IMR-90 (cell line): ENCODE measurements at regions not wholly inside any gene's neighbourhood (a gene's known extent, or its start where the extent isn't known, plus 50 kb on each side); places are given as distances from the start of the nearest gene placed in this dataset.

ENCODE experiments used
- ATAC-seq: fragments of 200-7000 bp; cut with Tn5 transposase; 2 replicates; pipeline ENCODE4 v1.9.1; 2020; ENCODE audit warnings: low read depth, mild to moderate bottlenecking, moderate library complexity
- BruUV-seq: library from RNA; stranded (reverse); fragments of 400-500 nt; replicated peaks from 2 replicates; lab custom pipeline; 2021; lab: Mats Ljungman, UMichigan
- CTCF ChIA-PET: fragments of 300-600 bp; formaldehyde crosslinking; extraction: SDS; loops from one replicate; lab custom pipeline; 2021; ENCODE audit warnings: antibody characterized with exemption; lab: Yijun Ruan, JAX
- POLR2A ChIA-PET: fragments of 300-600 bp; sonication (Branson Sonifier 250); formaldehyde crosslinking; loops from one replicate; lab custom pipeline; 2022; ENCODE audit warnings: antibody characterized with exemption; ENCODE audit not compliant: unreplicated experiment; lab: Charles Lee
- DNase-seq: peaks from one replicate; pipeline ENCODE4 v3.0.0; 2013
- H2AFZ ChIP-seq: replicated peaks from 2 replicates; pipeline ENCODE3; 2013; ENCODE audit warnings: low read length, mild to moderate bottlenecking; ENCODE audit not compliant: poor library complexity
- H2AK5ac ChIP-seq: 2 replicates; pipeline ENCODE4 v1.6.1; 2013; ENCODE audit warnings: low read depth, low read length, inconsistent platforms
- H2AK9ac ChIP-seq: replicated peaks from 2 replicates; pipeline ENCODE3; 2013; ENCODE audit warnings: mild to moderate bottlenecking, low read depth, low read length, moderate library complexity; ENCODE audit not compliant: poor library complexity
- H2BK120ac ChIP-seq: 2 replicates; pipeline ENCODE4 v1.6.1; 2013; ENCODE audit warnings: low read depth, low read length, inconsistent platforms
- H2BK15ac ChIP-seq: 3 replicates; pipeline ENCODE4 v1.6.1; 2013; ENCODE audit warnings: low read depth, low read length, inconsistent platforms
- H2BK20ac ChIP-seq: 2 replicates; pipeline ENCODE4 v1.6.1; 2013; ENCODE audit warnings: low read depth, mild to moderate bottlenecking, inconsistent platforms, low read length, moderate library complexity
- H2BK5ac ChIP-seq: 2 replicates; pipeline ENCODE4 v1.6.1; 2013; ENCODE audit warnings: mild to moderate bottlenecking, low read depth, low read length, inconsistent platforms; ENCODE audit not compliant: poor library complexity, severe bottlenecking
- H3K14ac ChIP-seq: replicated peaks from 2 replicates; pipeline ENCODE4 v1.6.1; 2013; ENCODE audit warnings: low read depth, low read length, inconsistent platforms
- H3K18ac ChIP-seq: 2 replicates; pipeline ENCODE4 v1.6.1; 2013; ENCODE audit warnings: low read depth, low read length, control low read depth
- H3K23ac ChIP-seq: 2 replicates; pipeline ENCODE4 v1.6.1; 2013; ENCODE audit warnings: low read depth, low read length, inconsistent platforms
- H3K27ac ChIP-seq: 2 replicates; pipeline ENCODE4 v1.5.1; 2013; ENCODE audit warnings: mild to moderate bottlenecking, control low read depth, low read length; ENCODE audit not compliant: insufficient read depth
- H3K27me3 ChIP-seq: 2 replicates; pipeline ENCODE4 v1.6.1; 2013; ENCODE audit warnings: low read length; ENCODE audit not compliant: control insufficient read depth, insufficient read depth
- H3K36me3 ChIP-seq: 2 replicates; pipeline ENCODE4 v1.6.1; 2013; ENCODE audit warnings: low read length, mixed read lengths; ENCODE audit not compliant: control insufficient read depth, insufficient read depth
- H3K4ac ChIP-seq: 2 replicates; pipeline ENCODE4 v1.6.1; 2013; ENCODE audit warnings: low read depth, low read length, inconsistent platforms
- H3K4me1 ChIP-seq: 2 replicates; pipeline ENCODE4 v1.6.1; 2013; ENCODE audit warnings: low read length, mixed read lengths; ENCODE audit not compliant: control insufficient read depth, insufficient read depth
- H3K4me2 ChIP-seq: 2 replicates; pipeline ENCODE4 v1.6.1; 2013; ENCODE audit warnings: low read depth, mild to moderate bottlenecking, control low read depth, low read length, moderate library complexity
- H3K4me3 ChIP-seq: 2 replicates; pipeline ENCODE4 v1.5.1; 2013; ENCODE audit warnings: low read depth, mild to moderate bottlenecking, control low read depth, low read length, moderate library complexity; ENCODE audit not compliant: insufficient read depth
- H3K56ac ChIP-seq: 2 replicates; pipeline ENCODE4 v1.6.1; 2013; ENCODE audit warnings: low read length, inconsistent platforms; ENCODE audit not compliant: insufficient read depth; ENCODE audit errors: extremely low read depth
- H3K79me1 ChIP-seq, 2 experiments: 2 replicates each; pipeline ENCODE4 v1.6.1; 2013; ENCODE audit warnings: low read length in 2 of 2, inconsistent platforms in 1 of 2, low read depth in 1 of 2
- H3K9ac ChIP-seq: 2 replicates; pipeline ENCODE4 v1.6.1; 2013; ENCODE audit warnings: low read depth, low read length, control low read depth
- H3K9me1 ChIP-seq: 2 replicates; pipeline ENCODE4 v1.6.1; 2013; ENCODE audit warnings: low read length, inconsistent platforms; ENCODE audit not compliant: insufficient read depth
- H3K9me3 ChIP-seq: 2 replicates; pipeline ENCODE4 v1.6.1; 2013; ENCODE audit warnings: low read length; ENCODE audit not compliant: control insufficient read depth, insufficient read depth
- H4K20me1 ChIP-seq: 2 replicates; pipeline ENCODE4 v1.6.1; 2013; ENCODE audit warnings: low read length, inconsistent platforms; ENCODE audit not compliant: insufficient read depth
- H4K5ac ChIP-seq: 2 replicates; pipeline ENCODE4 v1.6.1; 2013; ENCODE audit warnings: mild to moderate bottlenecking, low read depth, low read length, control low read depth
- H4K8ac ChIP-seq, 2 experiments: 2 replicates each; pipeline ENCODE4 v1.6.1; 2013; ENCODE audit warnings: low read depth in 2 of 2, low read length in 2 of 2, control low read depth in 1 of 2, inconsistent platforms in 1 of 2
- H4K91ac ChIP-seq: 2 replicates; pipeline ENCODE4 v1.6.1; 2013; ENCODE audit warnings: low read depth, low read length, inconsistent platforms; ENCODE audit not compliant: insufficient read depth
- BHLHE40 ChIP-seq: fragments of 150-350 bp; IDR thresholded peaks from 2 replicates; pipeline ENCODE4 v1.6.1; 2016; ENCODE audit warnings: mild to moderate bottlenecking, low read depth, low read length
- CEBPB ChIP-seq: IDR thresholded peaks from 2 replicates; pipeline ENCODE4 v1.6.1; 2012; ENCODE audit warnings: low read depth, low read length, improper control_type of control experiment
- CHD1 ChIP-seq: IDR thresholded peaks from 2 replicates; pipeline ENCODE4 v1.6.1; 2012; ENCODE audit warnings: low read depth, low read length, improper control_type of control experiment
- CTCF ChIP-seq: conservative IDR thresholded peaks from 2 replicates; pipeline ENCODE4 v1.5.1; 2012; ENCODE audit warnings: mild to moderate bottlenecking, low read depth, low read length, improper control_type of control experiment
- ELK1 ChIP-seq: fragments of 150-350 bp; IDR thresholded peaks from 2 replicates; pipeline ENCODE4 v1.6.1; 2016; ENCODE audit warnings: low read depth, mild to moderate bottlenecking, low read length, moderate library complexity, borderline replicate concordance
- FOS ChIP-seq: fragments of 150-350 bp; IDR thresholded peaks from 2 replicates; pipeline ENCODE4 v1.6.1; 2016; ENCODE audit warnings: low read depth, low read length
- MAFK ChIP-seq: IDR thresholded peaks from 2 replicates; pipeline ENCODE4 v1.6.1; 2012; ENCODE audit warnings: low read depth, low read length, improper control_type of control experiment
- MAZ ChIP-seq: IDR thresholded peaks from 2 replicates; pipeline ENCODE4 v1.6.1; 2012; ENCODE audit warnings: low read depth, mild to moderate bottlenecking, low read length, improper control_type of control experiment, moderate library complexity, borderline replicate concordance
- MXI1 ChIP-seq: IDR thresholded peaks from 2 replicates; pipeline ENCODE4 v1.6.1; 2012; ENCODE audit warnings: low read depth, mild to moderate bottlenecking, low read length, moderate library complexity, borderline replicate concordance
- NFE2L2 ChIP-seq: fragments of 150-350 bp; IDR thresholded peaks from 2 replicates; pipeline ENCODE4 v1.6.1; 2016; ENCODE audit warnings: low read depth, mild to moderate bottlenecking, low read length
- POLR2A ChIP-seq: IDR thresholded peaks from 2 replicates; pipeline ENCODE4 v1.6.1; 2012; ENCODE audit warnings: mild to moderate bottlenecking, low read depth, low read length
- RAD21 ChIP-seq: IDR thresholded peaks from 2 replicates; pipeline ENCODE4 v1.6.1; 2012; ENCODE audit warnings: low read length, improper control_type of control experiment
- RCOR1 ChIP-seq: IDR thresholded peaks from 2 replicates; pipeline ENCODE4 v1.6.1; 2012; ENCODE audit warnings: mild to moderate bottlenecking, low read length, improper control_type of control experiment; ENCODE audit not compliant: insufficient replicate concordance
- RFX5 ChIP-seq: IDR thresholded peaks from 2 replicates; pipeline ENCODE4 v1.8.0; 2012; ENCODE audit warnings: low read depth, mild to moderate bottlenecking, low read length, moderate library complexity
- SMC3 ChIP-seq: fragments of 150-350 bp; IDR thresholded peaks from 2 replicates; pipeline ENCODE4 v1.6.1; 2016; ENCODE audit warnings: low read depth, mild to moderate bottlenecking, antibody characterized with exemption, low read length, moderate library complexity
- USF2 ChIP-seq: fragments of 150-350 bp; IDR thresholded peaks from 2 replicates; pipeline ENCODE4 v1.6.1; 2017; ENCODE audit warnings: mild to moderate bottlenecking, antibody characterized with exemption, low read length, low read depth
- WGBS, 2 experiments: methylation state at CpG; one replicate each; pipeline versions ENCODE4 v1.1.5 to v1.1.7; 2013; ENCODE audit warnings: missing lambda C conversion rate in 2 of 2; ENCODE audit not compliant: insufficient read length in 1 of 2; ENCODE audit errors: extremely low coverage in 2 of 2; 5-methylcytosine and 5-hydroxymethylcytosine counted together
- dilution Hi-C: fragments of 300-500 bp; cut with HindIII; formaldehyde crosslinking; loops from one replicate; pipeline ENCODE4 v1.14.3; 2018; ENCODE audit warnings: low sequenced_read_pairs; ENCODE audit not compliant: unreplicated experiment
- in situ Hi-C: fragments of 300-500 bp; cut with MboI; formaldehyde crosslinking; loops from 3 replicates; pipeline ENCODE4 v1.14.3; 2019; ENCODE audit warnings: low sequenced_read_pairs, inconsistent platforms, mixed read lengths
- intact Hi-C: fragments of 100-400 bp; cut with micrococcal nuclease; formaldehyde crosslinking; loops from 2 replicates; pipeline ENCODE4 v1.10.0; 2022

GRCh38 chr2:226351711-226352110, 447.9 kb downstream of the IRS1 start:
- no peak overlapping the region for H2AK9ac ChIP-seq
- dilution Hi-C loops (no loop called here), in situ Hi-C loops (no loop called here), intact Hi-C loops (loop anchor here (5.0 kb wide), 1 partner anchor 56 kb away; no protein-coding TSS in a partner anchor)
- ATAC-seq: no peak
- no CpG with 5 or more reads among the region's 2 CpGs for WGBS, 2 experiments
- no peaks in the 10 kb centered on the region for H3K36me3 ChIP-seq
- no peak overlapping the region for H3K23ac ChIP-seq
- no peak overlapping the region for H3K4me3 ChIP-seq
- H4K20me1 ChIP-seq: no peaks in the 10 kb centered on the region
- no peaks in the 10 kb centered on the region for H3K27me3 ChIP-seq
- H2BK5ac ChIP-seq: no peak overlapping the region
- ChIA-PET CTCF (interaction anchor here (1.3 kb wide), 1 partner anchor 12 kb away, joined by 3 read pairs; no protein-coding TSS in a partner anchor), POLR2A (no interaction called here)
- H3K4me1 ChIP-seq: peaks cover 3% of the 10 kb centered on the region
- no peak overlapping the region for H3K4me2 ChIP-seq
- H3K56ac ChIP-seq: no peak overlapping the region
- no peak overlapping the region for H3K9ac ChIP-seq
- H4K91ac ChIP-seq: no peak overlapping the region
- no peak for TF ChIP-seq BHLHE40
- no peak for TF ChIP-seq SMC3
- TF ChIP-seq MAZ: no peak
- no peak for TF ChIP-seq MAFK
- no peak for TF ChIP-seq RCOR1
- no peak for TF ChIP-seq CTCF
- TF ChIP-seq USF2: no peak
- no peak for TF ChIP-seq MXI1
- no peak for TF ChIP-seq NFE2L2
- no peak for TF ChIP-seq RFX5
- TF ChIP-seq POLR2A: no peak
- no peak for TF ChIP-seq RAD21
- no peak for TF ChIP-seq FOS
- no peak for TF ChIP-seq ELK1
- no peak for TF ChIP-seq CEBPB
- TF ChIP-seq CHD1: no peak
- H3K79me1 ChIP-seq: no peaks in the 10 kb centered on the region
- no peak overlapping the region for H2AFZ ChIP-seq
- no peaks in the 10 kb centered on the region for H3K9me1 ChIP-seq
- no TSS peak for BruUV-seq
- no peak for DNase-seq
- H4K5ac ChIP-seq: no peak overlapping the region
- H2AK5ac ChIP-seq: no peak overlapping the region
- no peak overlapping the region for H3K14ac ChIP-seq
- H3K18ac ChIP-seq: no peak overlapping the region
- H2BK15ac ChIP-seq: no peak overlapping the region
- H3K27ac ChIP-seq: no peak overlapping the region
- H4K8ac ChIP-seq: no peak overlapping the region
- H2BK20ac ChIP-seq: no peak overlapping the region
- no peak overlapping the region for H3K4ac ChIP-seq
- H2BK120ac ChIP-seq: no peak overlapping the region
- no peaks in the 10 kb centered on the region for H3K9me3 ChIP-seq
